ENCODE measurements at regions not wholly inside any gene's neighbourhood (a gene's known extent, or its start where the extent isn't known, plus 50 kb on each side); places are given as distances from the start of the nearest gene placed in this dataset.

DNA sequence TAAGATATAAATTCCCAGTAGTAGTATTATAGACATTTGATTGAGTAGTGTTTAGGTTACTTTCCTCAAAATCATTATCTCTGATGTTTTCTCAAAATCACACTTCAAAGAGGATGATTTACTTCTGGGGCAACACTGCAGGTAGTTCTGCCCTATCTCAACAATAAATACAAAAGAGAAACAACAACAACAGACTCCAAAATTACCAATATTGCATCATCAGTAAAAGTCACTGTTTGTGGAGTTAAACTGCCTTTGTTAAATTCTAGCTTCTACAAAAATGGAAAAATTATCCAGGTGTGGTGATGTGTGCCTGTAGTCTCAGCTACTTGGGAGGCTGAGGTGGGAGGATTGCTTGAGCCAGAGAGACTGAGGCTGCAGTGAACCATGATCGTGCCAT is 637.6 kb upstream of the ZNF608 start:
- no peaks in the 10 kb centered on the region; the same call in 1 of the 2 replicates for H3K27me3 Mint-ChIP-seq (ENCODE audit: insufficient read depth)
- no peak for DNase-seq

DNA sequence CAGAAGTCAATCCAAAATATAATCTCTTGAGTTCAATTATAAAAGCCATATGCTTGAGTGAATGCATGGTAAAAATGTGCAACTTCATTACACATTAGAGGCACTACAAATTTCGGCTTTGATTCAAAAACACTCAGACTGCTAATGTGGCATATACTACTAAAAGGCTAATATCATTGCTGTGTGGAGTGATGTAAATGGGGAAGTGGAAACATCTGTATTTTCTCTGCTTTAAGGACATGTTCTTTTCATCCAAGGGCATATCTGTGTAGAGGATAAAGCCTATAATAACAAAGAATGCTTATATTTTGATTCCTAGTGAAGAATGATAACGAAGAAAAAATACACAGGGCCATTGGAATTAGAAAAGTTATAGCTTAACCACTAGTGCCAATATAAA is 643.9 kb upstream of the ZNF608 start:
- Mint-ChIP-seq H3K36me3 (ENCODE audit: low read depth) (no peaks in the 10 kb centered on the region), H3K4me1 (ENCODE audit: low read depth) (no peaks in the 10 kb centered on the region), H3K4me3 (no peak overlapping the region), H3K27ac (no peak overlapping the region), H3K27me3 (ENCODE audit: insufficient read depth) (peaks cover 2% of the 10 kb centered on the region; the same call in 1 of the 2 replicates), H3K9me3 (no peaks in the 10 kb centered on the region)
- no peak for TF ChIP-seq CTCF (IDR thresholded peaks at IDR 0.05)
- DNase-seq = no peak

More for the DNA sequence above, 637.6 kb upstream of the ZNF608 start:
- Mint-ChIP-seq H3K4me1 (ENCODE audit: low read depth) (no peaks in the 10 kb centered on the region), H3K9me3 (no peaks in the 10 kb centered on the region), H3K27ac (no peak overlapping the region), H3K4me3 (no peak overlapping the region), H3K36me3 (ENCODE audit: low read depth) (no peaks in the 10 kb centered on the region)
- TF ChIP-seq CTCF (IDR thresholded peaks at IDR 0.05) = no peak

DNA sequence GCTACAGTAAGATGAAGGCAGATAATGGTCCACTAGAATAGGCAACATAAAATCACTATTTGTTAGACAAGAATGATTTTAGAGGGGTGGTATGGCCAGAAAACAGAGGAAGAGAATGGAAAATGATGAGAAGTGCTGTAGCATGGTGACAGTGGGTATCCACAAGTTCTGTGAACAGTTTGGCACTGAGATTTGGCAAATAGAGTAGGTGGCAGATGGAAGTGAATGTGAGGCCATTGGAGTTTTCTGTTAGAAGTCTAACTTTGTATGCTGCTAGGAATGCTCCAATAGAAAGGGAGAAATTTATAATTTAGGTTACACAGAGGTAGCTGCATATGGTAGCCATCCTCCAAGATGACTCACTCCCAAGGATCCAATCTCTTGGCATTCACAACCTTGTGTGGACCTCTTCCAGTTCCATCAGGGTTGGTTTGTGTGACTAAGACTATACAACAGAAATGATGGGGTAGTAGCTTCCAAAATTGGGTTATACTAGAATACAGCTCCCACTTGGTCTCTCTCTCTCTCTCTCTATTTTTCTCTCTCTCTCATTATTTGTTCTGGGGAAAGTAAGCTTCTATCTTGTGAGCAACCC is 646.9 kb upstream of the ZNF608 start:
- Mint-ChIP-seq H3K9me3 (no peaks in the 10 kb centered on the region), H3K4me1 (ENCODE audit: low read depth) (no peaks in the 10 kb centered on the region), H3K36me3 (ENCODE audit: low read depth) (no peaks in the 10 kb centered on the region), H3K27ac (no peak overlapping the region), H3K4me3 (no peak overlapping the region), H3K27me3 (ENCODE audit: insufficient read depth) (peaks cover 2% of the 10 kb centered on the region)
- no peak for DNase-seq
- no peak for TF ChIP-seq CTCF (IDR thresholded peaks at IDR 0.05)

DNA sequence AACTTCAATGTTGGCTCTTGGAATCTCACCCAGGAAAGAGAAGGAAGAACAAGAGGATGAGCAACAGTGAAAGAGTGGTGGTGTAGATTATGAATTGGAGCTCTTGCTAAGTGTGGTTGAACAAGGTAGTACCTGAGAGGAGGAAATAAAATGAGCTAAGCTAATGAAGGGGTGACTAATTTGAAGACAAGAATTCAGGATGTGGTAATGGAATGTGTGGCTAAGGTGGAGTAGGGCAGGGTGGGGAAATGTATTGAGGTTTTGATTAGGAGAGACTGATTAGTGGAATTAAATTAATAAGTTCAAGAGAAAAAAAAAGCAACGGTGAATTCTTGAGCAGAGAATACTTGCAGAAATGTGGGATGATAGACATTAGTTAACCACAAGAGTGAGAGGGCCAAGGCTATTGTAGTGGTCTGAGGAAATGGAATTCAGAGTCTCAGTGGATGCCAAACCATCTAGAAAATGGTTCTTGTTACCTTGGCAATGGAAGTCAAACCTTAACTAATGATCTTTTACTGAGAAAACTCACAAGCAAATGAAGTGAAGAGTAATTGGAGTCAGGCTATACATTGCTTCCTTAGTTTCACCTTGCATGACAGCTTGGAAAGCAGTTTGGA is 648.3 kb upstream of the ZNF608 start:
- Mint-ChIP-seq H3K9me3 (no peaks in the 10 kb centered on the region), H3K4me1 (ENCODE audit: low read depth) (no peaks in the 10 kb centered on the region), H3K27me3 (ENCODE audit: insufficient read depth) (peaks cover 2% of the 10 kb centered on the region), H3K36me3 (ENCODE audit: low read depth) (no peaks in the 10 kb centered on the region), H3K27ac (no peak overlapping the region), H3K4me3 (no peak overlapping the region)
- TF ChIP-seq CTCF (IDR thresholded peaks at IDR 0.05) = no peak
- DNase-seq = no peak

DNA sequence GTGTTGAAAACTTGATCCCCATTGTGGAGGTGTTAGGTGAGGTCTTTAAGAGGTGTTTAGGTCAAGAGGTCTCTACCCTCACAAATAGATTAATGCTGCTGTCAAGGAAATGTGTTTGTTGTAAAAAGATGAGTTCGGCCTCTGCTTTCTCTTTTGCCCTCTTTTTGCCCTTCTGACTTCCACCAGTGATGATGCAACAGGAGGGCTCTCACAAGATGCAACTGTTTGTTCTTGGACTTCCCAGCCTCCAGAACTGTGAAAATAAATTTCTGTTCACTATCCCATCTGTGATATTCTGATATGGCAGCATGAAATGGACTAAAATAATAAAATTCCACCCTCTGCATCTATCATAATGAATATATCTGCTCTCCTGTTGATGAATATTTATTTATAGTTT is 650.0 kb upstream of the ZNF608 start:
- no peak for DNase-seq
- Mint-ChIP-seq H3K9me3 (no peaks in the 10 kb centered on the region), H3K4me1 (ENCODE audit: low read depth) (no peaks in the 10 kb centered on the region), H3K27ac (no peak overlapping the region), H3K4me3 (no peak overlapping the region), H3K27me3 (ENCODE audit: insufficient read depth) (peaks cover 2% of the 10 kb centered on the region), H3K36me3 (ENCODE audit: low read depth) (no peaks in the 10 kb centered on the region)
- TF ChIP-seq CTCF (IDR thresholded peaks at IDR 0.05) = no peak

All from HFFc6 (cell line).